ENCODE measurements at regions not wholly inside any gene's neighbourhood (a gene's known extent, or its start where the extent isn't known, plus 50 kb on each side); places are given as distances from the start of the nearest gene placed in this dataset.

GRCh38 chr11:127993281-127993680 lies 594.1 kb downstream of the ETS1 start:
- FAIRE-seq (no peak), DNase-seq (ENCODE audit: low read depth) (no peak)
- no peak for TF ChIP-seq CTCF (IDR thresholded peaks at IDR 0.05; ENCODE audit: insufficient read depth, low read length, severe bottlenecking)
- no peaks in the 10 kb centered on the region for H3K36me3 ChIP-seq (ENCODE audit: control insufficient read depth, insufficient read depth, low read length)
- H3K4me3 ChIP-seq (ENCODE audit: low read depth, low read length) = no peak overlapping the region
- no peaks in the 10 kb centered on the region for H3K27me3 ChIP-seq (ENCODE audit: control insufficient read depth, insufficient read depth, low read length)

GRCh38 chr11:127986073-127986472 lies 601.3 kb downstream of the ETS1 start:
- Histone ChIP-seq H3K27me3 (ENCODE audit: control insufficient read depth, insufficient read depth, low read length) (no peaks in the 10 kb centered on the region), H3K4me3 (ENCODE audit: low read depth, low read length) (no peak overlapping the region), H3K36me3 (ENCODE audit: control insufficient read depth, insufficient read depth, low read length) (no peaks in the 10 kb centered on the region)
- FAIRE-seq (no peak), DNase-seq (ENCODE audit: low read depth) (no peak)
- no peak for TF ChIP-seq CTCF (IDR thresholded peaks at IDR 0.05; ENCODE audit: insufficient read depth, low read length, severe bottlenecking)

GRCh38 chr11:127972816-127973215 lies 614.5 kb downstream of the ETS1 start:
- Histone ChIP-seq H3K4me3 (ENCODE audit: low read depth, low read length) (no peak overlapping the region), H3K27me3 (ENCODE audit: control insufficient read depth, insufficient read depth, low read length) (no peaks in the 10 kb centered on the region), H3K36me3 (ENCODE audit: control insufficient read depth, insufficient read depth, low read length) (no peaks in the 10 kb centered on the region)
- FAIRE-seq = no peak
- TF ChIP-seq CTCF (IDR thresholded peaks at IDR 0.05; ENCODE audit: insufficient read depth, low read length, severe bottlenecking) = no peak
- no peak for DNase-seq (ENCODE audit: low read depth)

GRCh38 chr11:127971448-127971847 lies 615.9 kb downstream of the ETS1 start:
- Histone ChIP-seq H3K27me3 (ENCODE audit: control insufficient read depth, insufficient read depth, low read length) (no peaks in the 10 kb centered on the region), H3K4me3 (ENCODE audit: low read depth, low read length) (no peak overlapping the region), H3K36me3 (ENCODE audit: control insufficient read depth, insufficient read depth, low read length) (no peaks in the 10 kb centered on the region)
- FAIRE-seq = no peak
- DNase-seq (ENCODE audit: low read depth) = no peak
- no peak for TF ChIP-seq CTCF (IDR thresholded peaks at IDR 0.05; ENCODE audit: insufficient read depth, low read length, severe bottlenecking)

GRCh38 chr11:127966821-127967220 lies 620.5 kb downstream of the ETS1 start:
- no peak overlapping the region for H3K4me3 ChIP-seq (ENCODE audit: low read depth, low read length)
- TF ChIP-seq CTCF (IDR thresholded peaks at IDR 0.05; ENCODE audit: insufficient read depth, low read length, severe bottlenecking) = no peak
- H3K36me3 ChIP-seq (ENCODE audit: control insufficient read depth, insufficient read depth, low read length) = no peaks in the 10 kb centered on the region
- no peak for DNase-seq (ENCODE audit: low read depth)
- no peaks in the 10 kb centered on the region for H3K27me3 ChIP-seq (ENCODE audit: control insufficient read depth, insufficient read depth, low read length)
- no peak for FAIRE-seq

GRCh38 chr11:127965939-127966668 lies 621.3 kb downstream of the ETS1 start:
- Histone ChIP-seq H3K27me3 (ENCODE audit: control insufficient read depth, insufficient read depth, low read length) (no peaks in the 10 kb centered on the region), H3K4me3 (ENCODE audit: low read depth, low read length) (no peak overlapping the region), H3K36me3 (ENCODE audit: control insufficient read depth, insufficient read depth, low read length) (no peaks in the 10 kb centered on the region)
- FAIRE-seq = no peak
- DNase-seq (ENCODE audit: low read depth) = peak; percentile 47
- TF ChIP-seq CTCF (IDR thresholded peaks at IDR 0.05; ENCODE audit: insufficient read depth, low read length, severe bottlenecking) = no peak

All from bronchial epithelial cell (primary cell).